ENCODE measurements at regions not wholly inside any gene's neighbourhood (a gene's known extent, or its start where the extent isn't known, plus 50 kb on each side); places are given as distances from the start of the nearest gene placed in this dataset.

DNA sequence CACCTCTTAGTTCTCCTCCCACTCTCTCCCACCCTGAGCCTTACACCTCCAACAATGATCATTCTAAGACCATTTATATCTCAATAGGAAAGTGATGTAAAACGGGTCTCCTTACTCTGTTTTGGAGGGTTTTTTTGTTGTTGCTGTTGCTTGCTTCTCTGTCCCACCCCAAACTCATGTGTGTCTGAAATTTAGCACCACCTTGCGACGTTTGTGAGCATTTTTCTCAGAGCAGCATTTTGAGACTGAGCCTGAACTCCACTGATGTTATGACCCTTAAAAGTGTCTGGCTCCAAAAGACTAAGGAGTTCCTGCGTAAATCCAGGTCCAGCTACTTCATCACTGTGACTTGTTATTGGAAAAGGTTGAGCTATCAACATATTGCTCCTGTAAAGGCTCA lies 155.0 kb downstream of the DAD1 start:
- SMC1A ChIA-PET (ENCODE audit: uncharacterized antibody, unreplicated experiment), result interaction anchor here (0.6 to 4.1 kb wide), 9 partner anchors 13 to 134 kb away, joined by 3 to 43 read pairs (median 10); no protein-coding TSS in a partner anchor
- DNase-seq (ENCODE audit: low read depth, low spot score) (no peak), ATAC-seq (peak; percentile 80), FAIRE-seq (no peak)
- POLR2A ChIA-PET, result no interaction called here
- RAD21 ChIA-PET (ENCODE audit: unreplicated experiment), result interaction anchor here (1.1 to 3.5 kb wide), 5 partner anchors 14 to 44 kb away, joined by 3 to 18 read pairs (median 9); no protein-coding TSS in a partner anchor
- WGBS (ENCODE audit: insufficient coverage, insufficient replicate concordance, low lambda C conversion rate, missing lambda C conversion rate), result 16% methylated on average over 4 of the region's 4 CpGs
- BruUV-seq (replicated peaks), result no TSS peak
- Histone ChIP-seq H3K4me3 (no peak overlapping the region), H3K9ac (ENCODE audit: control insufficient read depth, insufficient read depth, low read length) (no peak overlapping the region), H3K9me3 (replicated peaks; ENCODE audit: control insufficient read depth, insufficient read depth, low read length) (no peaks in the 10 kb centered on the region), H3K4me1 (ENCODE audit: control insufficient read depth, insufficient read depth, low read length) (peaks cover 15% of the 10 kb centered on the region), H3K36me3 (ENCODE audit: control insufficient read depth in 2 of 2, insufficient read depth in 2 of 2, low read length in 1 of 2) (no peaks in the 10 kb centered on the region), H4K20me1 (ENCODE audit: control insufficient read depth, insufficient read depth) (no peaks in the 10 kb centered on the region), H3K79me2 (ENCODE audit: control insufficient read depth, insufficient read depth, low read length) (no peaks in the 10 kb centered on the region), H3K27me3 (replicated peaks in 1 of 2; ENCODE audit: control insufficient read depth in 2 of 2, insufficient read depth in 2 of 2, low read length in 1 of 2) (no peaks in the 10 kb centered on the region), H3K4me2 (ENCODE audit: control insufficient read depth, insufficient read depth) (no peak overlapping the region), H3K27ac (ENCODE audit: control insufficient read depth, insufficient read depth) (no peak overlapping the region), H2AFZ (ENCODE audit: control insufficient read depth, low read depth, low read length) (no peak overlapping the region)
- intact Hi-C loops (cut with micrococcal nuclease; ENCODE audit: unreplicated experiment) (no loop called here), in situ Hi-C loops (cut with MboI) (no loop called here)
- TF ChIP-seq, protein P1, sequence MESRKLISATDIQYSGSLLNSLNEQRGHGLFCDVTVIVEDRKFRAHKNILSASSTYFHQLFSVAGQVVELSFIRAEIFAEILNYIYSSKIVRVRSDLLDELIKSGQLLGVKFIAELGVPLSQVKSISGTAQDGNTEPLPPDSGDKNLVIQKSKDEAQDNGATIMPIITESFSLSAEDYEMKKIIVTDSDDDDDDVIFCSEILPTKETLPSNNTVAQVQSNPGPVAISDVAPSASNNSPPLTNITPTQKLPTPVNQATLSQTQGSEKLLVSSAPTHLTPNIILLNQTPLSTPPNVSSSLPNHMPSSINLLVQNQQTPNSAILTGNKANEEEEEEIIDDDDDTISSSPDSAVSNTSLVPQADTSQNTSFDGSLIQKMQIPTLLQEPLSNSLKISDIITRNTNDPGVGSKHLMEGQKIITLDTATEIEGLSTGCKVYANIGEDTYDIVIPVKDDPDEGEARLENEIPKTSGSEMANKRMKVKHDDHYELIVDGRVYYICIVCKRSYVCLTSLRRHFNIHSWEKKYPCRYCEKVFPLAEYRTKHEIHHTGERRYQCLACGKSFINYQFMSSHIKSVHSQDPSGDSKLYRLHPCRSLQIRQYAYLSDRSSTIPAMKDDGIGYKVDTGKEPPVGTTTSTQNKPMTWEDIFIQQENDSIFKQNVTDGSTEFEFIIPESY (IDR thresholded peaks at IDR 0.05), result no peak
- no peak for TF ChIP-seq NBN (IDR thresholded peaks at IDR 0.05)
- no peak for TF ChIP-seq ZBED1 (IDR thresholded peaks at IDR 0.05; ENCODE audit: borderline replicate concordance)
- TF ChIP-seq, protein P2, sequence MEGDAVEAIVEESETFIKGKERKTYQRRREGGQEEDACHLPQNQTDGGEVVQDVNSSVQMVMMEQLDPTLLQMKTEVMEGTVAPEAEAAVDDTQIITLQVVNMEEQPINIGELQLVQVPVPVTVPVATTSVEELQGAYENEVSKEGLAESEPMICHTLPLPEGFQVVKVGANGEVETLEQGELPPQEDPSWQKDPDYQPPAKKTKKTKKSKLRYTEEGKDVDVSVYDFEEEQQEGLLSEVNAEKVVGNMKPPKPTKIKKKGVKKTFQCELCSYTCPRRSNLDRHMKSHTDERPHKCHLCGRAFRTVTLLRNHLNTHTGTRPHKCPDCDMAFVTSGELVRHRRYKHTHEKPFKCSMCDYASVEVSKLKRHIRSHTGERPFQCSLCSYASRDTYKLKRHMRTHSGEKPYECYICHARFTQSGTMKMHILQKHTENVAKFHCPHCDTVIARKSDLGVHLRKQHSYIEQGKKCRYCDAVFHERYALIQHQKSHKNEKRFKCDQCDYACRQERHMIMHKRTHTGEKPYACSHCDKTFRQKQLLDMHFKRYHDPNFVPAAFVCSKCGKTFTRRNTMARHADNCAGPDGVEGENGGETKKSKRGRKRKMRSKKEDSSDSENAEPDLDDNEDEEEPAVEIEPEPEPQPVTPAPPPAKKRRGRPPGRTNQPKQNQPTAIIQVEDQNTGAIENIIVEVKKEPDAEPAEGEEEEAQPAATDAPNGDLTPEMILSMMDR (IDR thresholded peaks at IDR 0.05 in 2 of 3, conservative IDR thresholded peaks at IDR 0.05 in 1 of 3; ENCODE audit: control insufficient read depth in 2 of 3, extremely low read depth in 1 of 3, insufficient read depth in 1 of 3, low read depth in 3 of 3, low read length in 3 of 3), result peak in 2 of 3 experiments; percentile 33 to 42; a peak in 2 of 6 replicates
- TF ChIP-seq, protein P3, sequence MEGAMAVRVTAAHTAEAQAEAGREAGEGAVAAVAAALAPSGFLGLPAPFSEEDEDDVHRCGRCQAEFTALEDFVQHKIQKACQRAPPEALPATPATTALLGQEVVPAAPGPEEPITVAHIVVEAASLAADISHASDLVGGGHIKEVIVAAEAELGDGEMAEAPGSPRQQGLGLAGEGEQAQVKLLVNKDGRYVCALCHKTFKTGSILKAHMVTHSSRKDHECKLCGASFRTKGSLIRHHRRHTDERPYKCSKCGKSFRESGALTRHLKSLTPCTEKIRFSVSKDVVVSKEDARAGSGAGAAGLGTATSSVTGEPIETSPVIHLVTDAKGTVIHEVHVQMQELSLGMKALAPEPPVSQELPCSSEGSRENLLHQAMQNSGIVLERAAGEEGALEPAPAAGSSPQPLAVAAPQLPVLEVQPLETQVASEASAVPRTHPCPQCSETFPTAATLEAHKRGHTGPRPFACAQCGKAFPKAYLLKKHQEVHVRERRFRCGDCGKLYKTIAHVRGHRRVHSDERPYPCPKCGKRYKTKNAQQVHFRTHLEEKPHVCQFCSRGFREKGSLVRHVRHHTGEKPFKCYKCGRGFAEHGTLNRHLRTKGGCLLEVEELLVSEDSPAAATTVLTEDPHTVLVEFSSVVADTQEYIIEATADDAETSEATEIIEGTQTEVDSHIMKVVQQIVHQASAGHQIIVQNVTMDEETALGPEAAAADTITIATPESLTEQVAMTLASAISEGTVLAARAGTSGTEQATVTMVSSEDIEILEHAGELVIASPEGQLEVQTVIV (IDR thresholded peaks at IDR 0.05; ENCODE audit: borderline replicate concordance, partially characterized antibody), result no peak
- peak; percentile 21; the same call in 1 of the 2 replicates for TF ChIP-seq SMC3 (IDR thresholded peaks at IDR 0.05; ENCODE audit: borderline replicate concordance, low read length)
- TF ChIP-seq NR2C2 (IDR thresholded peaks at IDR 0.05; ENCODE audit: borderline replicate concordance, control insufficient read depth, insufficient read length, low read depth), result no peak
- no peak for TF ChIP-seq ZSCAN29 (IDR thresholded peaks at IDR 0.05)
- no peak for TF ChIP-seq GABPA (IDR thresholded peaks at IDR 0.05; ENCODE audit: low read depth)
- CTCF ChIA-PET, result interaction anchor here (2.9 to 7.0 kb wide), 5 partner anchors 12 to 44 kb away, joined by 8 to 45 read pairs (median 33); no protein-coding TSS in a partner anchor
